ENCODE measurements at regions not wholly inside any gene's neighbourhood (a gene's known extent, or its start where the extent isn't known, plus 50 kb on each side); places are given as distances from the start of the nearest gene placed in this dataset.

DNA sequence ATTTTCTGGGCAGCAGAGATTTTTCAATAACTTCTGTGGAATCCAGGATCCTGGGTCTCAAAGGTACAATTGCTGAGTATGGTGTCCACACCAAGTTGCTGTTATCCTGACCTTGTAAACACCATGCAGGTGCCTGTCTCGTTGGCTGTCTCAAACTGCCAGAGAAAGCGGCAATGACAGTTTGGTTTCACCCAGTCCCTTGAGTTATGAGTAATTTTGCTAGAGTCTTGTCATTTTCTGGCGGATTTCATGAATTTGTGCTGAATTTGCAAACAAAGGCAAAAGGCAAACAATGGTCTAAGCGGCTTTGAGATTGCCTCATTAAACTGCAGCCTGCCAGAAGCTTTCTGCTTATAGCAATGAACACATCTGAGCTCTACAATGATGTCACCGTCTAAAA, 847.9 kb downstream of the RAB28 start:
- BruUV-seq (replicated peaks) = no TSS peak
- Histone ChIP-seq H2AFZ (ENCODE audit: low read depth, low read length) (no peak overlapping the region), H3K9ac (ENCODE audit: insufficient read depth in 1 of 2, low read depth in 2 of 2, low read length in 2 of 2) (no peak overlapping the region), H3K4me3 (no peak overlapping the region), H3K36me3 (ENCODE audit: control insufficient read depth, insufficient read depth, low read length) (no peaks in the 10 kb centered on the region), H3K79me2 (ENCODE audit: control insufficient read depth, insufficient read depth, low read length) (no peaks in the 10 kb centered on the region), H4K20me1 (replicated peaks; ENCODE audit: control insufficient read depth, insufficient read depth, low read length) (no peaks in the 10 kb centered on the region), H3K9me3 (replicated peaks; ENCODE audit: control insufficient read depth, insufficient read depth, low read depth, low read length) (no peaks in the 10 kb centered on the region), H3K27me3 (ENCODE audit: control insufficient read depth in 2 of 2, insufficient read depth in 2 of 2, low read length in 2 of 2) (no peaks in the 10 kb centered on the region), H3K9me1 (ENCODE audit: control insufficient read depth, insufficient read depth, low read length) (no peaks in the 10 kb centered on the region), H3K4me1 (replicated peaks in 1 of 2; ENCODE audit: control insufficient read depth in 2 of 2, insufficient read depth in 2 of 2, low read length in 2 of 2) (no peaks in the 10 kb centered on the region), H3K27ac (ENCODE audit: extremely low read depth, low read depth, low read length) (no peak overlapping the region), H3K4me2 (ENCODE audit: insufficient read depth, low read length) (no peak overlapping the region)
- no peak for ATAC-seq
- ChIA-PET POLR2A (no interaction called here), CTCF (ENCODE audit: low intra/inter-chr PET ratio) (no interaction called here)
- in situ Hi-C loops (cut with MboI) = no loop called here
- WGBS (ENCODE audit: insufficient coverage, low coverage, missing lambda C conversion rate) = 2% methylated on average over 5 of the region's 5 CpGs
- intact Hi-C loops (cut with micrococcal nuclease) = no loop called here
- no peak for FAIRE-seq
- DNase-seq (ENCODE audit: extremely low read depth in 1 of 4, low spot score in 3 of 4) = no peak
- TF ChIP-seq UBTF (IDR thresholded peaks at IDR 0.05; ENCODE audit: borderline replicate concordance in 1 of 2, low read depth in 2 of 2, low read length in 2 of 2) = no peak
- TF ChIP-seq DACH1 (IDR thresholded peaks at IDR 0.05; ENCODE audit: partially characterized antibody) = no peak
- no peak for TF ChIP-seq PHF21A (IDR thresholded peaks at IDR 0.05; ENCODE audit: borderline replicate concordance, low read depth)
- no peak for TF ChIP-seq NFXL1 (CRISPR knock-in tag; IDR thresholded peaks at IDR 0.05)
- TF ChIP-seq, protein P1, sequence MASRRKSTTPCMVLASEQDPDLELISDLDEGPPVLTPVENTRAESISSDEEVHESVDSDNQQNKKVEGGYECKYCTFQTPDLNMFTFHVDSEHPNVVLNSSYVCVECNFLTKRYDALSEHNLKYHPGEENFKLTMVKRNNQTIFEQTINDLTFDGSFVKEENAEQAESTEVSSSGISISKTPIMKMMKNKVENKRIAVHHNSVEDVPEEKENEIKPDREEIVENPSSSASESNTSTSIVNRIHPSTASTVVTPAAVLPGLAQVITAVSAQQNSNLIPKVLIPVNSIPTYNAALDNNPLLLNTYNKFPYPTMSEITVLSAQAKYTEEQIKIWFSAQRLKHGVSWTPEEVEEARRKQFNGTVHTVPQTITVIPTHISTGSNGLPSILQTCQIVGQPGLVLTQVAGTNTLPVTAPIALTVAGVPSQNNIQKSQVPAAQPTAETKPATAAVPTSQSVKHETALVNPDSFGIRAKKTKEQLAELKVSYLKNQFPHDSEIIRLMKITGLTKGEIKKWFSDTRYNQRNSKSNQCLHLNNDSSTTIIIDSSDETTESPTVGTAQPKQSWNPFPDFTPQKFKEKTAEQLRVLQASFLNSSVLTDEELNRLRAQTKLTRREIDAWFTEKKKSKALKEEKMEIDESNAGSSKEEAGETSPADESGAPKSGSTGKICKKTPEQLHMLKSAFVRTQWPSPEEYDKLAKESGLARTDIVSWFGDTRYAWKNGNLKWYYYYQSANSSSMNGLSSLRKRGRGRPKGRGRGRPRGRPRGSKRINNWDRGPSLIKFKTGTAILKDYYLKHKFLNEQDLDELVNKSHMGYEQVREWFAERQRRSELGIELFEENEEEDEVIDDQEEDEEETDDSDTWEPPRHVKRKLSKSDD (conservative IDR thresholded peaks at IDR 0.05; ENCODE audit: low read length) = no peak
- TF ChIP-seq TCF3 (CRISPR knock-in tag; IDR thresholded peaks at IDR 0.05) = no peak
- no peak for TF ChIP-seq BACH1 (tag; IDR thresholded peaks at IDR 0.05)
- TF ChIP-seq ZMIZ1 (IDR thresholded peaks at IDR 0.05; ENCODE audit: low read depth in 2 of 2, low read length in 2 of 2) = no peak
- no peak for TF ChIP-seq ZNF445 (CRISPR knock-in tag; IDR thresholded peaks at IDR 0.05; ENCODE audit: low read depth)
- TF ChIP-seq SOX6 (IDR thresholded peaks at IDR 0.05) = no peak
- TF ChIP-seq SMARCA5 (IDR thresholded peaks at IDR 0.05) = no peak
- no peak for TF ChIP-seq TRIM25 (IDR thresholded peaks at IDR 0.05; ENCODE audit: borderline replicate concordance)
- no peak for TF ChIP-seq CBX5 (IDR thresholded peaks at IDR 0.05; ENCODE audit: borderline replicate concordance, low read depth)

Measured in K562 (cell line).